Epidermal melanocyte (primary cell): ENCODE measurements at regions not wholly inside any gene's neighbourhood (a gene's known extent, or its start where the extent isn't known, plus 50 kb on each side); places are given as distances from the start of the nearest gene placed in this dataset.
"Not testable (repeated sequence)": the region's sequence is repeated elsewhere in the genome, so short reads cannot be mapped to it uniquely, and the experiment has no call there.

Source experiments
- DNase-seq: peaks from one replicate; pipeline ENCODE4 v3.0.0; 2011; ENCODE audit warnings: low spot score; ENCODE audit not compliant: insufficient read length

GRCh38 chr3:174540116-174540908 is 318.8 kb upstream of the NAALADL2 start:
- no peak for DNase-seq

- no peak for DNase-seq
These were observed 317.3 kb upstream of the NAALADL2 start for GRCh38 chr3:174541708-174542315.

GRCh38 chr3:174547801-174548435 is 311.2 kb upstream of the NAALADL2 start:
- no peak for DNase-seq

- no peak for DNase-seq
These were observed 310.1 kb upstream of the NAALADL2 start for GRCh38 chr3:174548841-174549623.

GRCh38 chr3:174581558-174581957 is 277.6 kb upstream of the NAALADL2 start:
- no peak for DNase-seq

- no peak for DNase-seq
These were observed 275.7 kb upstream of the NAALADL2 start for GRCh38 chr3:174583396-174583795.

- DNase-seq, result not testable (repeated sequence)
These were observed 272.0 kb upstream of the NAALADL2 start for GRCh38 chr3:174587137-174587536.

- DNase-seq, result no peak
These were observed 262.6 kb upstream of the NAALADL2 start for GRCh38 chr3:174596447-174596982.

- DNase-seq, result no peak
These were observed 260.2 kb upstream of the NAALADL2 start for GRCh38 chr3:174598885-174599439.

- DNase-seq, result no peak
These were observed 246.0 kb upstream of the NAALADL2 start for GRCh38 chr3:174613173-174613572.

GRCh38 chr3:174614036-174614435 is 245.1 kb upstream of the NAALADL2 start:
- DNase-seq, result no peak

- DNase-seq, result no peak
These were observed 240.6 kb upstream of the NAALADL2 start for GRCh38 chr3:174618368-174619080.

GRCh38 chr3:174619239-174619638 is 239.9 kb upstream of the NAALADL2 start:
- no peak for DNase-seq

GRCh38 chr3:174620138-174620537 is 239.0 kb upstream of the NAALADL2 start:
- DNase-seq, result no peak

- DNase-seq, result no peak
These were observed 238.2 kb upstream of the NAALADL2 start for GRCh38 chr3:174620855-174621472.

GRCh38 chr3:174633342-174633741 is 225.8 kb upstream of the NAALADL2 start:
- no peak for DNase-seq

GRCh38 chr3:174636451-174636850 is 222.7 kb upstream of the NAALADL2 start:
- no peak for DNase-seq

GRCh38 chr3:174639406-174639805 is 219.7 kb upstream of the NAALADL2 start:
- no peak for DNase-seq

- DNase-seq, result no peak
These were observed 219.2 kb upstream of the NAALADL2 start for GRCh38 chr3:174639970-174640369.

GRCh38 chr3:174640932-174641331 is 218.2 kb upstream of the NAALADL2 start:
- DNase-seq, result no peak
